ENCODE measurements at regions not wholly inside any gene's neighbourhood (a gene's known extent, or its start where the extent isn't known, plus 50 kb on each side); places are given as distances from the start of the nearest gene placed in this dataset.

- TF ChIP-seq POLR2A (IDR thresholded peaks at IDR 0.05; ENCODE audit: low read depth) (no peak), CTCF (IDR thresholded peaks at IDR 0.05) (no peak), EP300 (IDR thresholded peaks at IDR 0.05) (no peak), POLR2AphosphoS5 (IDR thresholded peaks at IDR 0.05) (no peak)
Observed at GRCh38 chr4:188275686-188276085, 136.4 kb downstream of the TRIML1 start.
